Stimulated activated CD8-positive, alpha-beta memory T cell treated with anti-CD3 and anti-CD28 coated beads, Interleukin-2, amount 100 ng/mL, for 48 hours (primary cell): ENCODE measurements at regions not wholly inside any gene's neighbourhood (a gene's known extent, or its start where the extent isn't known, plus 50 kb on each side); places are given as distances from the start of the nearest gene placed in this dataset.

Source experiments
- DNase-seq, 2 donors: peaks; one replicate each; pipeline ENCODE4 v3.0.0-alpha.2; 2020; ENCODE audit warnings: low read depth in 2 of 2

- DNase-seq, result no peak
Observed at GRCh38 chr13:106129993-106130392, 405.5 kb downstream of the EFNB2 start.

- no peak for DNase-seq
Observed at GRCh38 chr13:106129273-106129672, 406.2 kb downstream of the EFNB2 start.

- no peak for DNase-seq
Observed at GRCh38 chr13:106122234-106122633, 413.2 kb downstream of the EFNB2 start.

- no peak for DNase-seq
Observed at GRCh38 chr13:106121173-106121754, 414.2 kb downstream of the EFNB2 start.

- no peak for DNase-seq
Observed at GRCh38 chr13:106118996-106119395, 416.5 kb downstream of the EFNB2 start.

GRCh38 chr13:106118050-106118449, 417.4 kb downstream of the EFNB2 start:
- DNase-seq, result no peak

- no peak for DNase-seq
Observed at GRCh38 chr13:106117640-106118039, 417.8 kb downstream of the EFNB2 start.

- no peak for DNase-seq
Observed at GRCh38 chr13:106117035-106117434, 418.4 kb downstream of the EFNB2 start.

GRCh38 chr13:106115081-106115480, 420.4 kb downstream of the EFNB2 start:
- DNase-seq, result no peak

- no peak for DNase-seq
Observed at GRCh38 chr13:106113796-106114195, 421.7 kb downstream of the EFNB2 start.

- DNase-seq, result no peak
Observed at GRCh38 chr13:106112191-106112590, 423.3 kb downstream of the EFNB2 start.

GRCh38 chr13:106110241-106110855, 425.1 kb downstream of the EFNB2 start:
- DNase-seq, result no peak

- DNase-seq, result no peak
Observed at GRCh38 chr13:106109391-106109791, 426.1 kb downstream of the EFNB2 start.

- no peak for DNase-seq
Observed at GRCh38 chr13:106108346-106108745, 427.1 kb downstream of the EFNB2 start.

- DNase-seq, result no peak
Observed at GRCh38 chr13:106107061-106107460, 428.4 kb downstream of the EFNB2 start.

- no peak for DNase-seq
Observed at GRCh38 chr13:106105153-106105552, 430.3 kb downstream of the EFNB2 start.

- no peak for DNase-seq
Observed at GRCh38 chr13:106104281-106104901, 431.1 kb downstream of the EFNB2 start.

- DNase-seq, result no peak
Observed at GRCh38 chr13:106103779-106104178, 431.7 kb downstream of the EFNB2 start.

GRCh38 chr13:106102786-106103185, 432.7 kb downstream of the EFNB2 start:
- no peak for DNase-seq

GRCh38 chr13:106101201-106101600, 434.3 kb downstream of the EFNB2 start:
- DNase-seq, result no peak

- DNase-seq, result no peak
Observed at GRCh38 chr13:106100171-106100919, 435.1 kb downstream of the EFNB2 start.

- no peak for DNase-seq
Observed at GRCh38 chr13:106099765-106100164, 435.7 kb downstream of the EFNB2 start.

- no peak for DNase-seq
Observed at GRCh38 chr13:106098778-106099177, 436.7 kb downstream of the EFNB2 start.
